ENCODE measurements at regions not wholly inside any gene's neighbourhood (a gene's known extent, or its start where the extent isn't known, plus 50 kb on each side); places are given as distances from the start of the nearest gene placed in this dataset.

DNA sequence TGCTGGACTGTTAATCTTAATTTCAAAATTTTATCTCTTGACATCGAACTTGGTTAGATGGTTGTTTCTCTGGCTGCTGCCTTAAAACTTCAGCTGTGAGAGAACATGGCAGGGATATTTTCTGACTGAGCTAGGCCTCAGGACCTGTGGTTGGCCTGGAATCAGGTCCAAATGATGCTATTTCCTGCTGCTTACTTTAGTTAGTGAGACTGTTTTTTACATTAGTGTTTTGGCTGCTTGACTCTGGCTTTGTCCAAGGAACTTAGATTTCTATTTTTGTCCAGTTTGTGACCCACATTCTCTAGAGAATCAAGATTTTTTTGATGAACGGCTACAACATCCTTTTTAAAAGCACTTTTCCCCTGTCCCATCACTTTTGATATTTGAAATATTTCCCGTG lies 497.9 kb upstream of the SGO1 start:
- TF ChIP-seq, protein P1, sequence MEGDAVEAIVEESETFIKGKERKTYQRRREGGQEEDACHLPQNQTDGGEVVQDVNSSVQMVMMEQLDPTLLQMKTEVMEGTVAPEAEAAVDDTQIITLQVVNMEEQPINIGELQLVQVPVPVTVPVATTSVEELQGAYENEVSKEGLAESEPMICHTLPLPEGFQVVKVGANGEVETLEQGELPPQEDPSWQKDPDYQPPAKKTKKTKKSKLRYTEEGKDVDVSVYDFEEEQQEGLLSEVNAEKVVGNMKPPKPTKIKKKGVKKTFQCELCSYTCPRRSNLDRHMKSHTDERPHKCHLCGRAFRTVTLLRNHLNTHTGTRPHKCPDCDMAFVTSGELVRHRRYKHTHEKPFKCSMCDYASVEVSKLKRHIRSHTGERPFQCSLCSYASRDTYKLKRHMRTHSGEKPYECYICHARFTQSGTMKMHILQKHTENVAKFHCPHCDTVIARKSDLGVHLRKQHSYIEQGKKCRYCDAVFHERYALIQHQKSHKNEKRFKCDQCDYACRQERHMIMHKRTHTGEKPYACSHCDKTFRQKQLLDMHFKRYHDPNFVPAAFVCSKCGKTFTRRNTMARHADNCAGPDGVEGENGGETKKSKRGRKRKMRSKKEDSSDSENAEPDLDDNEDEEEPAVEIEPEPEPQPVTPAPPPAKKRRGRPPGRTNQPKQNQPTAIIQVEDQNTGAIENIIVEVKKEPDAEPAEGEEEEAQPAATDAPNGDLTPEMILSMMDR (IDR thresholded peaks at IDR 0.05) = no peak
- TF ChIP-seq EZH2 (IDR thresholded peaks at IDR 0.05) = no peak
